SH-SY5Y (cell line): ENCODE measurements at regions not wholly inside any gene's neighbourhood (a gene's known extent, or its start where the extent isn't known, plus 50 kb on each side); places are given as distances from the start of the nearest gene placed in this dataset.

Source experiments
- GATA2 ChIP-seq: IDR thresholded peaks from 2 replicates; pipeline ENCODE4 v1.6.1; 2011; ENCODE audit warnings: mild to moderate bottlenecking, low read depth, low read length
- GATA3 ChIP-seq: IDR thresholded peaks from 2 replicates; pipeline ENCODE4 v1.6.1; 2011; ENCODE audit warnings: low read depth, mild to moderate bottlenecking, low read length, moderate library complexity

GRCh38 chr1:87398641-87399040 lies 70.0 kb downstream of the LMO4 start:
- TF ChIP-seq GATA2 (no peak), GATA3 (no peak)

- TF ChIP-seq GATA2 (no peak), GATA3 (no peak)
These were observed 70.6 kb downstream of the LMO4 start for GRCh38 chr1:87399264-87399663.

- no peak for TF ChIP-seq GATA3
- TF ChIP-seq GATA2: no peak
These were observed 71.0 kb downstream of the LMO4 start for GRCh38 chr1:87399701-87400100.

- TF ChIP-seq GATA2 (no peak), GATA3 (no peak)
These were observed 72.1 kb downstream of the LMO4 start for GRCh38 chr1:87400813-87401212.

GRCh38 chr1:87402241-87403002 lies 73.7 kb downstream of the LMO4 start:
- TF ChIP-seq GATA3 (no peak), GATA2 (no peak)

- TF ChIP-seq GATA3 (no peak), GATA2 (no peak)
These were observed 74.6 kb downstream of the LMO4 start for GRCh38 chr1:87403061-87403820.

- TF ChIP-seq GATA2: no peak
- TF ChIP-seq GATA3: no peak
These were observed 75.6 kb downstream of the LMO4 start for GRCh38 chr1:87404296-87404695.

- no peak for TF ChIP-seq GATA3
These were observed 80.1 kb downstream of the LMO4 start for GRCh38 chr1:87408665-87409248.

- TF ChIP-seq GATA2 (no peak), GATA3 (no peak)
These were observed 82.2 kb downstream of the LMO4 start for GRCh38 chr1:87410776-87411480.

- TF ChIP-seq GATA3 (no peak), GATA2 (no peak)
These were observed 89.4 kb downstream of the LMO4 start for GRCh38 chr1:87418048-87418447.

GRCh38 chr1:87421809-87422208 lies 93.1 kb downstream of the LMO4 start:
- TF ChIP-seq GATA3 (no peak), GATA2 (no peak)

- TF ChIP-seq GATA2: no peak
- no peak for TF ChIP-seq GATA3
These were observed 95.9 kb downstream of the LMO4 start for GRCh38 chr1:87424541-87424940.

GRCh38 chr1:87426463-87427249 lies 98.0 kb downstream of the LMO4 start:
- TF ChIP-seq GATA3 (no peak), GATA2 (no peak)
